SU-DHL-6 (cell line): ENCODE measurements at regions not wholly inside any gene's neighbourhood (a gene's known extent, or its start where the extent isn't known, plus 50 kb on each side); places are given as distances from the start of the nearest gene placed in this dataset.

Source experiments
- H2AFZ ChIP-seq: fragments of 200-600 bp; sonication (generic); 2 replicates; pipeline ENCODE4 v1.6.1; 2014; ENCODE audit warnings: low read depth, mild to moderate bottlenecking, moderate library complexity, mixed read lengths, antibody characterized with exemption, low read length; ENCODE audit not compliant: severe bottlenecking
- H3F3A ChIP-seq: fragments of 200-600 bp; shearing (Covaris generic); 2 replicates; pipeline ENCODE4 v1.6.0; 2016; ENCODE audit warnings: antibody characterized with exemption, mild to moderate bottlenecking; ENCODE audit not compliant: insufficient read depth
- H3K27ac ChIP-seq: fragments of 200-600 bp; sonication (generic); 2 replicates; pipeline ENCODE4 v1.5.1; 2016; ENCODE audit warnings: low read depth, mild to moderate bottlenecking, low read length, moderate library complexity, mixed read lengths
- H3K27me3 ChIP-seq: fragments of 200-600 bp; sonication (generic), shearing (Covaris generic); 2 replicates; pipeline ENCODE4 v1.6.0; 2014; ENCODE audit warnings: mild to moderate bottlenecking, low read length
- H3K36me3 ChIP-seq: fragments of 200-600 bp; sonication (generic); 2 replicates; pipeline ENCODE4 v1.6.1; 2014; ENCODE audit warnings: mild to moderate bottlenecking, low read length, mixed read lengths
- H3K4me2 ChIP-seq: fragments of 300-600, 200-600 bp; shearing (Covaris generic), sonication (generic); 2 replicates; pipeline ENCODE4 v1.6.0; 2014; ENCODE audit warnings: low read length, low read depth, mild to moderate bottlenecking; ENCODE audit not compliant: poor library complexity, severe bottlenecking
- H3K4me3 ChIP-seq: fragments of 200-600 bp; sonication (generic); 2 replicates; pipeline ENCODE4 v1.5.1; 2014; ENCODE audit warnings: antibody characterized with exemption, low read length, mild to moderate bottlenecking, mixed read lengths; ENCODE audit not compliant: insufficient read depth, poor library complexity, severe bottlenecking
- H3K79me2 ChIP-seq: fragments of 200-600 bp; sonication (generic); 2 replicates; pipeline ENCODE4 v1.6.1; 2014; ENCODE audit warnings: mild to moderate bottlenecking, low read length, moderate library complexity; ENCODE audit not compliant: insufficient read depth
- H3K9ac ChIP-seq: fragments of 200-600 bp; sonication (generic); 2 replicates; pipeline ENCODE4 v1.7.0; 2014; ENCODE audit warnings: mild to moderate bottlenecking, low read length
- H3K9me2 ChIP-seq: fragments of 200-600 bp; sonication (generic); replicated peaks from 2 replicates; pipeline ENCODE4 v1.6.1; 2014; ENCODE audit warnings: low read length; ENCODE audit not compliant: insufficient read depth
- H3K9me3 ChIP-seq: fragments of 200-600 bp; sonication (generic); 2 replicates; pipeline ENCODE4 v1.6.1; 2014; ENCODE audit warnings: low read length, mixed read lengths; ENCODE audit not compliant: insufficient read depth
- H4K20me1 ChIP-seq: fragments of 200-600 bp; sonication (generic); 2 replicates; pipeline ENCODE4 v1.6.1; 2014; ENCODE audit warnings: low read depth, mild to moderate bottlenecking, antibody characterized with exemption, low read length, moderate library complexity, mixed read lengths
- CTCF ChIP-seq: fragments of 200-600 bp; sonication (generic); IDR thresholded peaks from one replicate; pipeline ENCODE4 v1.5.1; 2017; ENCODE audit warnings: antibody characterized with exemption, mild to moderate bottlenecking, low read length, moderate library complexity; ENCODE audit not compliant: insufficient read depth, poor library complexity, severe bottlenecking
- EZH2phosphoT487 ChIP-seq: fragments of 200-600 bp; sonication (generic), shearing (Covaris generic); conservative IDR thresholded peaks from 2 replicates; pipeline ENCODE4 v1.6.1; 2018; ENCODE audit warnings: mild to moderate bottlenecking, antibody characterized with exemption, low read length, moderate library complexity, mixed read lengths

- no peak overlapping the region for H2AFZ ChIP-seq
- no peak overlapping the region for H3K27ac ChIP-seq
- no peaks in the 10 kb centered on the region for H3K79me2 ChIP-seq
- no peaks in the 10 kb centered on the region for H3F3A ChIP-seq
- no peaks in the 10 kb centered on the region for H3K9me2 ChIP-seq
- no peaks in the 10 kb centered on the region for H3K36me3 ChIP-seq
- no peaks in the 10 kb centered on the region for H3K9me3 ChIP-seq
- no peaks in the 10 kb centered on the region for H4K20me1 ChIP-seq
- no peaks in the 10 kb centered on the region for H3K27me3 ChIP-seq
- H3K4me3 ChIP-seq, result no peak overlapping the region
- H3K4me2 ChIP-seq, result no peak overlapping the region
- no peak overlapping the region for H3K9ac ChIP-seq
- TF ChIP-seq CTCF (no peak), EZH2phosphoT487 (no peak)
These were observed 148.2 kb downstream of the C9orf50 start for GRCh38 chr9:129472651-129473102.

DNA sequence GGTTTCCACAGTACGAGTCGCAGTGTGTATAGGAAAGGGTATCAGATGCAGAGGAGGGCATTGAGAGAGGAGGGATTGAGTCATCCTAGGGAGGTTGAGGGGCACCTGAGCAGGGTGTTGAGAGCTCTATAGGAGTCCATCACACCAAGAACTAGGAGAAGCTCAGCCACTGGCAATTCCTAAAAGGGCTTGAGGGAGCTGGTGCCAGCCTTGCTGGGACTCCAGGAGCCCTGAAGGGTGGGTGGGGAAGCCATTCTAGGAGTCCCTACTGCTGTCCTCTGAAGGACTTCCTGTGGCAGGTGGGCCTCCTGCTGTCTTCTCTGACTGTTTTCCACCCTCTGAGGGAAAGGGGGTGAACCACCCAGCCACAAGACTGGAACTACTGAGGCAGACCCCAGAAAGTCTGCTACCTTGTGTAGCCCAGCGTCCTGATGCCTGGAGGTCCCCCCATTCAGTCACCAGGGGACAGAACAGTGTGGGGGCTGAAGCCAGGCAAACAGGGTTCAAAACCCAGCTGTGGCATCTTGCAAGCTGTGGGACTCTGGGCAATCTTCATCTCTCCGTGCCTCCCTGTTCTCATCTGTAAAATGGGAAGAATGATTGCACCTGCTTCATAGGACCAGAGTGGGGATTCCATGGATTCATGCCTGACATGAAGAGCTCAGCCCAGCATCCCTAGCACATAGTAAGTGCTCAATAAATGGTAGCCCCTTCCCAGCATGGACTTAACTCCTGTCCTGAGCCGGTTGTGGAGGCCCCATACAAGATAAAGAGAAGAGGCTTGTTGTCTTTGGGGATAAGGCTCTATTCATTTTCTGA is 149.5 kb downstream of the C9orf50 start:
- Histone ChIP-seq H3K9me2 (no peaks in the 10 kb centered on the region), H2AFZ (no peak overlapping the region), H3K4me3 (no peak overlapping the region), H4K20me1 (no peaks in the 10 kb centered on the region), H3K27ac (no peak overlapping the region), H3K36me3 (no peaks in the 10 kb centered on the region), H3K4me2 (no peak overlapping the region), H3K9ac (no peak overlapping the region), H3K79me2 (no peaks in the 10 kb centered on the region), H3K27me3 (no peaks in the 10 kb centered on the region), H3F3A (no peaks in the 10 kb centered on the region), H3K9me3 (no peaks in the 10 kb centered on the region)
- TF ChIP-seq EZH2phosphoT487 (no peak), CTCF (no peak)

- Histone ChIP-seq H3K4me2 (no peak overlapping the region), H3K9me3 (no peaks in the 10 kb centered on the region)
- TF ChIP-seq EZH2phosphoT487 (no peak), CTCF (no peak)
These were observed 150.9 kb downstream of the C9orf50 start for GRCh38 chr9:129469988-129470316.

More at GRCh38 chr9:129469988-129470316, 150.9 kb downstream of the C9orf50 start:
- Histone ChIP-seq H3K4me3 (no peak overlapping the region), H3K9me2 (no peaks in the 10 kb centered on the region), H3K79me2 (no peaks in the 10 kb centered on the region), H4K20me1 (no peaks in the 10 kb centered on the region), H3K27me3 (no peaks in the 10 kb centered on the region), H3F3A (no peaks in the 10 kb centered on the region), H3K36me3 (no peaks in the 10 kb centered on the region), H3K27ac (no peak overlapping the region), H2AFZ (no peak overlapping the region), H3K9ac (no peak overlapping the region)
